GM19438 (cell line): ENCODE measurements at regions not wholly inside any gene's neighbourhood (a gene's known extent, or its start where the extent isn't known, plus 50 kb on each side); places are given as distances from the start of the nearest gene placed in this dataset.
"Not testable (repeated sequence)": the region's sequence is repeated elsewhere in the genome, so short reads cannot be mapped to it uniquely, and the experiment has no call there.

ENCODE experiments used
- ATAC-seq: cut with Tn5 transposase; IDR thresholded peaks from one replicate; pipeline ENCODE4 v1.9.1; 2021; ENCODE audit warnings: low read depth; ENCODE audit not compliant: unreplicated experiment

DNA sequence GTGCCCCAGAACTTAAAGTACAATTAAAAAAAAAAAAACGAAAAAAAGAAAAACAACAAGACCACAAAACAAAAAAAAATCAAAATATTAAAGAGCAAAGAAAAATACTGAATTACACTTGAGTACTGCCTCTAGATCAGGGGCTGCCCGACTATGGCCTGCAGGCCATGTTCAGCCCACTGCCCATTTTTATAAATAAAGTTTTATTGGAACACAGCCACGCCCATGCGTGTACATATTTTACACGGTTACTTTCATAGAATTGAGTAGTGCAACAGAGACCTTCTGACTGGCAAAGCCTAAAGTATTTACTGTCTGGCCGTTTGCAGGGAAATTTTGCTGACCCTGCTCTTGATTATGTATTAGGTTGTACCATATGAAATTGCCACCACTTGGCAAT, 130.5 kb downstream of the ATXN3L start:
- ATAC-seq, result no peak

DNA sequence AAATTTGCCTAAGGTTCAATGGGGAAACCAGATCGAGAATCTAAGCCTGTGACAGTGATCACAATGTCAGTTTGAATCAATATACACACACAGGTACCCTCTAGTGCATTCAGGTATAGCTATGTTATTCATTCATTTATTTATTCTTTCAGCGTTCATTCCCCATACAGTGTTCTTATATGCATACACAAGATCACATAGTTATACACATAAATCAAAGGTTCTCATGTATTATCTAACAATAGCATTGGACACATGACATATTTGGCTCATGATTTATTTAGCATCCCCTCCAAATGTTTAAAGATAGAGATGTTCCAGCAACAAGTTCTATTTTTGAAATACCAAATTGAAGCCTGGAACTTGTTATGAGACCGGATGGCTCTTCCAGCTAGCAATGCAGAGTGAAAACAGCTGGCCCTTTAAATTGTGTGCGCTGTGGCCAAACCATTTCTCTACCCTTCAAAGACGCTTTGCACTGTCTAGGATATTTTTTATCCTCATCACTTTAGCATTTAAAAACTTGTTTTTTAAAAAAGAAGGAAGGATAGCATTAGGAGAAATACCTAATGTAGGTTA, 131.0 kb downstream of the ATXN3L start:
- ATAC-seq, result no peak

DNA sequence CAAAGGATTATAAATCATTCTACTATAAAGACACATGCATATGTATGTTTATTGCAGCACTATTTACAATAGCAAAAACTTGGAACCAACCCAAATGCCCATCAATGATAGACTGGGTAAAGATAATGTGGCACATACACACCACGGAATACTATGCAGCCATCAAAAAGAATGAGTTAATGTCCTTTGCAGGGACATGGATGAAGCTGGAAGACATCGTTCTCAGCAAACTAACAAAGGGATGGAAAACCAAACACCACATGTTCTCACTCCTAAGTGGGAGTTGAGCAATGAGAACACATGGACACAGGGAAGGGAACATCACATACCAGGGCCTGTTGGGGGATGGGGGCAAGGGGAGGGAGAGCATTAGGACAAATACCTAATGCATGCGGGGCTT, 133.2 kb downstream of the ATXN3L start:
- ATAC-seq, result not testable (repeated sequence)

DNA sequence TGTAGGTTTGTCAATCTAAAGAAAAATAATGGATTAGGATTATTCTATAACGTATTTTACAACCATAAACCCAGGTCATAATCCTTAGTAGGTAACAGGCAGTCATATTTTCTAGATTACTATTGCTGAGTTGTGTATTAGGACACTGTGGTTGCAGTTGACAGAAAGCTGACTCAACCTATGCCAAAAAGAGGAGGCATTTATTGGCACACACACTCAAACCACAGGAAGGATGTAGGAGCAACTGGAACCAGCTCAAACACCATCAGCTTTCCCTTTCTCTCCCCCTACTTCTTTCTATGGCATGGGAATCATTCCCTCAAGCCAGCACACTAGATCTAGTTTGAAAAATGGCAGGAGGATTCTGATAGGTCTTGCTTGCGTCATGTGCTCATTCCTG, 136.4 kb upstream of the FAM9C start:
- ATAC-seq, result no peak

DNA sequence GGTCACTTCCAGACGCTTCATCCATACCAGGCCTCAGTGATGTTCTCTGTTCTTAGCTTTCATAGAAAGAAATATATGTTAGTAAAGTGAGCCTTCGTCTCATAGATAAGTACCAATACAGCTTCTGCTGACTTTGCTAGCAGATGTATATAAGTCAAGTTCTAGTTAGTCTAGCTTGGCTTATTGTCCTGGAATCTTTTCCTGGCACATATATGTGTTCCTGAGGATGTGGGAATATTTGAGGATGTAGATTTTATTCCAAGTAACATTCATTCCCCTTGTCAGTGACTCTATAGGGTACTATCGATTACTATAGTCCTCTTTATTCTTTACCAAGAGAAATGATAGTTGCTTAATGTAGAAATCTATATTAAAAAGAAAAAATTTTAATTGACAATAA, 135.2 kb upstream of the FAM9C start:
- ATAC-seq, result no peak

DNA sequence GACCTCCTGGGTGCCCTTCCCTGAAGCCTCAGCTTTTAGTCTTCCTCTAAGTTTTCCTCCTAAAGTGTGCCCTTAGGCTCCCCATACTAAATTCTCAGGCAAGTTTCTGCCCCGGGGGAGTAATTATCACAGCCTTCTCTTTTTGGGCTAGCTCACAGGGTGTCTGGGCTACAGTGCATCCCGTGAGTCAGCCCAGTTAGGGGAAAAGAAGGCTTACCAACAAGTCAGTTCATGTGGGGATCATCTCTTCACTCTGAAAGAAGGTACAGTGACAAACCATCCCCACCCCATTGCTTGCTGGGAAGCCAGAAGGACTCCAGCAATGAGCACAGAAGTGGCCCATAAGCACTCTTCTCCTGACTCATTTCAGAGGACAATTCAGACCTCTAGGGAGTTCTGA, 134.7 kb upstream of the FAM9C start:
- ATAC-seq, result no peak

DNA sequence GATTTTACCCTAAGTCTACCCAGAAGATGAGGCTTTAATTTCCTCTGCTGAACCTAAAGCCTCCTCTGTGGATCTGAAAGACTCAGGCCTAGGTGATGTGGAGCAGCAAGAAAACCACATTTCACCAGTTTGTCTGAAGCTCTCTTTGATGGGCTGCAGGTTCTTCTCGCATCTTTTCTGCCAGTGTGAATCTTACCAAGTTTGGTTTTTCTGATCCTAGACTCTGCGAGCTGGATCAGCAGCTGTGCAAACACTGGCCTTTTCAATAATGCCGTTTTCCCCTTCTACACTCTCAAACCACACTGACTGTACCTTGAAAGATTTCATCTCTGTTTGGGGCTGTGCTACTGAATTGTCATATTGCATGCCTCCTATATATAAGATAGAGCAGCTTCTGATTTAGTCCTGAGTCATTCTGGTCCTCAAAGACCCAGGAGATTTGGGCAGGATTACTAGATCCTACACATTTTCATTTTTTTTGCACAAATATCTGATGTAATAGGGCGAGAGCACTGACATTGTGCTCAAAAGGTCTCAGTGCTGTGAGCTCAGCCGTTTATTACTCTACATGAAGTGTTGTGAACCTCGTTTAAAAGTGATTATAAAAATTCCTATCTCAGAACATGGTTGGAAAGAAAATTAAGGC, 133.6 kb upstream of the FAM9C start:
- no peak for ATAC-seq

DNA sequence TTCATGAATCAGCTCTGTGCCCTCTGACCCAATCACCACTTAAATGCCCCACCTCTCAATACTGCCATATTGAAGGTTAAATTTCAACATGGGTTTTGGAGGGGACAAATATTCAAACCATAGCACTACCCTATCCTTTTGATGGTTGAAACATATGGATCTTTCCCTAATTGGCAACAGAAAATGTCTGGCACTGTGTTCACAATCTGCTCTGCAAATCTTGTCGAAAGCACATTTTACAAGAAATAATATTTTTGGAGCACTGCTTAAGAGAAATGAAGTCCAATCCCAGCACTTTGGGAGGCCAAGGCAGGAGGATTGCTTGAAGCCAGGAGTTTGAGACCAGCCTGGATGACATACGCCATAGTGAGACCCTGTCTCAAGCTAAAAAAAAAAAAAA, 130.6 kb upstream of the FAM9C start:
- ATAC-seq, result no peak

DNA sequence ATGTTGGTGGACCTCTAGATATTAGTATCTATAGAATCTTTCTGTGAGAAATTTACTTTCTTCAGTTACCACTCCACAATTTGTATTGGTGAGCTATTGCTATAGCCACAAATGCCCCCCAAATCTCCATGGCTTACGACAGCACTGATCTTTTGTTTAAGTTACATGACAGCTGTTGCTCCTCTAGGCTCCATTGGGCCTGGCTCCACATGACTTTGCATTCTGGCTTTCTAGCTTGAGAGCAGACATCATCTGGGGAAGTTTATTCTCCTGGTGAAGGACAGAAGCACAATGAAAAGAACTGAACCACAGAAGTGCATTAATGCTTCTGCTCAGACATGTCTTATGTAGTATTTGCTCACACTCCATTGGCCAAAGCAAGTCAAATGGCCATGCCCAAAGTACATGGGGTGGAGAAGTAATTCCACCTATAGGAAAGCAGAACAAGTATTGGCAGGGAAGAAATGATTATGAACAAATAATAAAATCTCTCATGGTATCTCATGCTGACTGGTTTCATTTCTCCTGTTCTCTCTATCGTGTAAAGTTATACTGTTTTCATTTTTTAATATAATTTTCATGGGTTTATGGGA, 126.6 kb upstream of the FAM9C start:
- no peak for ATAC-seq

DNA sequence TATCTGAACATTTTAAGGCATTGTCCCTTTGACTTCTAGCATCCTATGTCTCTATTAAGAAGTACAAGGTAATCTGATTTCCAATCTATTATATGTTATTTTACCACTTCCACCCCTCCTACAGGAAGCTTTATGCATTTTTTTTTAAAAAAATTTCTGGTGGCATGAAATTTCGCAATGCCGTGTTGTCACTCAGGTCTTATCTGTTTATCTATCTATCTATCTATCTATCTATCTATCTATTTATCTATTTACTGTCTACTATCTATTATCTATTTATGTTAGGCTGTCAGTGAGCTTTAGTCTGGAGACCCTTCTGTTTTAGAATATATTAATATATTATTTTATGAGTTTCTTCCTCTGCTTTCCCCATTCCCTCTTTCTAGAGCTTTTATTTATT, 125.3 kb upstream of the FAM9C start:
- ATAC-seq, result no peak

DNA sequence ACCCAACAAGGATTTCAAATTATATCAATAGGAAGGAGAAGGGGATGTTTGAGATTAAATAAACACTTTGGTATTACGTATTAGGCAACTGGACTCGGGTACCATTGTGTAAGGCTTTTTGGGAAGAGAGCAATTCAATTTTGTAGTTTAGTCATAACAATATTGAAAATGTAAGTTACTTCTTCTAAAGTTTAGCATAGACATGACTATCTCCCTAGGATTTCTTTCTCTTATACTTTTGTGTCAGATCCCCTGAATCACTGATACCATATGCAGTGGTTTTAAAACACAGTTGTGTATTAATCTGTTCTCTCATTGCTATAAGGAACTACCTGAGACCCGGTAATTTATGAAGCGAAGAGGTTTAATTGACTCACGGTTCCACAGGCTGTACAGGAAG, 123.8 kb upstream of the FAM9C start:
- ATAC-seq, result no peak

DNA sequence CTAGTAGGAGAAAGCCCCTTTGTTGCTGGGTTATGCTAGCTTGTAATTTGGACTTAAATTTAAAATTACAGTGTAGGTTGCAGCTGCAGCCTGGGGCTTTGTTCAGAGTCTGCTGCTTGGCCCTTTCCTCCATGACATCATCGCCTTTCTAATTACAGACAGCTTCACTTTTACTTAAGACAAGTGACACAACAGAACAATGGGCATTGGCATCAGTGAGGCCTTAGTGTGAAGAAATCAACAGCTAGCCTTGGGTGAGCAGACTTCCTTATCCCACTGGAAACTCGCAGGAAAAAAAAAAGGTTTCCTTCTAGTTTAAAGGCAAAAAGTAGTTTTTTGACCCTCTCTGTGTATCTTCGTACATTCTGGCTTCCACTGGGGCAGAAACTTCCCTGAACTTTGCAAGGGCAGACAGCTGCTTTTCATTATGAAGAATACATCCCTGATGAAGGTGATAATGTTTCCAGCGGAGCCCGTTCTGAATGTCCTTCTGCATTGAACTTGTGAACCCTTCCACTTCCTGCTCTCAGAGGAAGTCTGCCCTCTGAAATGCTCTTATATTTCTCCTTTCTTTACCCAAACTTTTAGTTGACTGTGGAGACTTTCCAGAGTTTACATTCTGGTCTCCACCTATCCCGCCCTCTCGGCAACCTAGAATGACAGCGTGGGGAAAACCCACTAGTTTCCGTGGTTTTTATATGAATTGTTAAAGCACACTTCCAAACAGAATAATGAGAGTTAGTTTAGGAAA, 123.2 kb upstream of the FAM9C start:
- ATAC-seq, result no peak

DNA sequence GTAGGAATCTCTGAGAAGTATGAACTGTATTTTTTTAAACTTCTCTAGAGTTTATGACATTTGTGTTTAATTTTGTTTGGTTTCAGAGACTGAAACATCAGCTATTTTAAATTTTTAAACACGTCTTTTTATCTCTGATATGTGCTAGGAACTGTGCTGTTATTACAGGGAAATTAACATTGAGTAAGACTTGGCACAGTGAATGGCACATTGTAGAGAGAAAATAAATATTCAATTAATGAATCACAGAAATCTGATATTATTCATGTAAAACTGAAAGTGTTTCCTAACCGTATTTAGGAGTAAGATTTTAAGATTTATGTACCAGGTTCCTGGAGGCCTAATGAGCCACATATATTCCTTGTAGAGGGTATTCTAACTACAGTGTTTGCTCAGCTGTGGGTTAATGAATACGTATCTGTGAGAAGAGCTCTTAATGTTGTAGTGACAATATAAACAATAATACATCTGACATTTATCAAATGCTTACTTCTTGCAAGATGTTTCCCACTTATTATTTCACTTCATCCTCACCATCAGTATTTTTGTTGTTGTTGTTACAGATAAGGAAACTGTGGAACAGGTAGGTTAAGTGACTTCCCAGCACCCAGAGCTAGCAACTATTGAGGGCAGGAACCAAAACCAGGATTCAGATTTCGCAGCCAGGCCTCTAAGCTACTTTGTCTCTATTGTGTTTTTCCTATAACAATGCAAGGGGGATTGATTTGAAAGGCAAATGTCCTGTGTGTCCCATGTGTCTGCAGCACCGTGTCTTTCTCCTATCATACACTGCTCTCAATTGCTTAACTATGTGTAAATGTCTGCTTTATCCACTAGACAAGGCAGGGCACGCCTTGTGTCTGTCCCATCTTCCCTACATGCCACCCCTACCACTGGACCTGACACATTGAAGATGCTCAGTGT, 121.1 kb upstream of the FAM9C start:
- no peak for ATAC-seq

DNA sequence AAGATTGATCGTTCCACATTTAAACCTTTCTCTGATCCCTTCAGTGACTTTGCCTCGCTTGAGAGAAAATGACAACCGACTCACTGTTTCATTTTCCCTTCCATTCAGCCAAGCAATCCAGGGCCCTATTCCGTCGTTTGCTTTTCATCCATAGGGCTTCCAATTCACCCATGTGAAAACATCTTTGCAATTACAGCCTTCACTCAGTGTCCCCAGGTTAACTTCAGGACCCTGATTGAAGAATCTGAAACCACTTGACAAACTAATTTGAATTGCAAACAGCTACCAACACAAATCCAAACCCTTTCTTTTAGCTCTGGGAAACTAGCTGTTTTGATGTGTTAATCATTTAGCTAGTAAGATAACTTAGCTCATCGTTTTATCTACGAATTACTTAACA, 120.2 kb upstream of the FAM9C start:
- no peak for ATAC-seq

DNA sequence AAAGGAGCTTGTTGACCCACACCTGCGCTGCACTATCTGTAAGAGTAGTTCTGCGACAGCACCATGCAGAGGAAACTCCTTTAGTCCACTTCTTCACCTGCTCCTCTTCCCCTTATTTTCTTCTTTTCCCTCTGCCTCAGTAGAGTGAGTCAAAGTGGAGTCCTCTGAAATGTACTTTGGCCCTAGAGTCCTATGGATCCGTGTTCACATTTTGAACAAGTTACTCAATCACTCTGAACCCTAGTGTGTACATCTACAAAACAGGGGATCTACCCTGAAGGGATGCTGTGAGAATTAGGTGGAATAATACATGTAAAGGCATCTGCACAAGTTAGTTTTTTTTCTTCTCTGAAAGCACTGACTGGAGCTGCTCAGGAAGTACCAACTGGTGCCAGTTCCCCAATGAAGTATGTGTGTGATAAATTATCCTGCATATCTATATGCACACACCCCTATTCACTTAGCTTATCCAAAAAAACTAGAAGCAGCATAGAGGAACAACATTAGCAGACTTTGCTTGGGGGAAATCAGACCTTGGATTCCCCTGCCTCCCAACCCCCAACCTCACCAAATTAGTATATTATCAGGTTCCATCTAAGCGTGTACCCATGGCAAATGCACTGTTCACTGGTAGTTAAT, 118.5 kb upstream of the FAM9C start:
- ATAC-seq, result no peak

DNA sequence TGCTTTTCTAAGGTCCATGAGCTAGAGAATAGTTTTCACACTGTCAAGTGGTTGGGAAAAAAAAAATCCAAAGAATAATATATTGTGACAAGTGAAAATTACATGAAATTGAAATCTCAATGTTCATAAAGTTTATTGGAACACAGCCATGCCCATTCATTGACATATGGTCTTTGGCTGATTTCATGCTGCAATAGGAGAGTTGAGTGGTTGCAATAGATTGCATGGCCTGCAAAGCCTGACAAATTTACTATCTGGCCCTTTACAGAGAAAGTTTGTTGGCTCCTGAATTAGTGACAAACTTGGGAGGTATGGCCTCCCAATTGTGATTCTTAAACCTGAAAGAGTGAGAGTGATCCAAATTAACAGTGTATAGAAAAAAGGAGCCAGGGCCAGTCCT, 115.5 kb upstream of the FAM9C start:
- no peak for ATAC-seq

DNA sequence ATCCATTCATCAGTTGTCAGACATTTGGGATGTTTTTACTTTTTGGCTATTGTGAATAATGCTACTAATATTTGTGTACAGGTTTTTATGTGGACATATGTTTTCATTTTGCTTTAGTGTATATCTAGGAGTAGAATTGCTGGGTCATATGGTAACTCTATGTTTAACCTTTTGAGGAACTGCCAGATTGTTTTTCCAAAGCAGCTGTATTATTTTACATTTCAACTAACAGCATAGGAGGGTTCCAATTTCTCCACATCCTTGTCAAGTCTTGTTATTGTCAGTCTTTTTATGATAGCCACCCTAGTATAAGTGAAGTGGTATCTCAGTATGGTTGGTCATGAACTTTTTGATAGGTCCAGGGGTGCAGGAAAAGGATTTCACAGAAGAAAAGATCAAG, 114.5 kb upstream of the FAM9C start:
- no peak for ATAC-seq

DNA sequence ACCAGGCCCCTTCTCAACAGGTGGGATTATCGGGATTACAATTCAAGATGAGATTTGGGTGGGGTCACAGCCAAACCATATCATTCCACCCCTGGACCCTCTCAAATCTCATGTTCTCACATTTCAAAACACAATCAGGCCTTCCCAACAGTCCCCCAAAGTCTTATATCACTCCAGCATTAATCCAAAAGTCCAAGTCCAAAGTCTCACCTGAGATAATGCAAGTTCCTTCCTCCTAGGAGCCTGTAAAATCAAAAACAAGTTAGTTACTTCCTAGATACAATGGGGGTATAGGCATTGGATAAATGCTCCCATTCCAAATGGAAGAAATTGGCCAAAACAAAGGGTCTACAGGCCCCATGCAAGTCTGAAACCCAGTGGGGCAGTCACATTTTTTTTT, 111.1 kb upstream of the FAM9C start:
- not testable (repeated sequence) for ATAC-seq

DNA sequence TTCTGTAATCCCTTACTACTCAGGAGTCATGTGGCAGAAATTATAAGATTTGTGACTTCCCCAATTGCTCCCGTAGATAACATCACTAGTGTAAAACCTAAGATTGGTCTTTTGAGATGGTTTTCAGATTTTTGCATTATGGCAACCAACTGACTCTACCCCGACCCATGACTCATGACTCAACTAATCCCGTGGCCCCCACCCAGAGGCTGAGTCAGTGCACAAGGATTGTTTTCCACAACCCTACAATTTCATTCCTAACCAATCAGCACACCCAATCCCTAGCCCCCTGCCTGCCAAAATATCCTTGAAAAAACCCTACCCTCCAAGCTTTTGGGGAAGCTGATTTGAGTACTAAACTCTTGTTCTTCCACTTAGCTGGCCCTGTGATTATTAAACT, 109.4 kb upstream of the FAM9C start:
- no peak for ATAC-seq

DNA sequence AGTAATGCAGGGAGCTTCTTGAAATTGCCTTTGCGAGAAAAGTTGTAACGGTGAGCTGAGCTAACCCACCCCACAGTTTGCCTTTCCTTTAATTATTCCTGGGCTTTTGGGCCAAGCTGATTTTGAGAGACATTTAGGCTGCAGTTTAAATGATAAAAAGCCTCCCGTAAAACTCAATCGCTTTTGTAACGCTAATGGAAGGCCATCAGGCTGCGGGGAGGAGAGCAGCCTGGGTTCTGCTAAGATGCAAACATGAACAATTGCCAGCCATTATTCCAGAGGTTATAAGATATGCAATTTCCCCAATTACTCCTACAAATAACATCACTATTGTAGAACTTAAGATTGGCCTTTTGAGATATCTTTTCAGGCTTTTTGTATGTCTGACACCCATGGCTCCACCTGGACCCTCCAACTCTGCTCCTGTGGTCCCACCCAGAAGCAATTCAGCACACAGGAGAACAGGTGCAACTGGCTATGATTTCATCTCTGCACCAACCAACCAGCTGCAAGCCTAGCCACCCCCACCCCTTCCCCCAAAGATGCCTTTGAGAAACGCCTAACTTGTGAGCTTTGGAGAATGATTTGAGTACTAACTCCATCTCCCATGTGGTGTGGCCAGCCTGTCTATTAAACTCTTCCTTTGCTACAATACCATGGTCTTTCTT, 108.2 kb upstream of the FAM9C start:
- ATAC-seq, result no peak
